Calu3 (cell line): ENCODE measurements at regions not wholly inside any gene's neighbourhood (a gene's known extent, or its start where the extent isn't known, plus 50 kb on each side); places are given as distances from the start of the nearest gene placed in this dataset.

Experiments
- BruUV-seq: library from RNA; stranded (reverse); fragments of 400-500 nt; replicated peaks from 2 replicates; lab custom pipeline; 2021; lab: Mats Ljungman, UMichigan
- CTCF ChIA-PET: fragments of 300-600 bp; sonication (Branson Sonifier 250); formaldehyde crosslinking; loops from one replicate; lab custom pipeline; 2022; ENCODE audit warnings: antibody characterized with exemption; lab: Charles Lee
- DNase-seq: peaks from one replicate; pipeline ENCODE4 v3.0.0; 2022
- H3K27ac Mint-ChIP-seq: one replicate; pipeline ENCODE4 v1.8.0; 2022; ENCODE audit warnings: mixed read lengths; ENCODE audit not compliant: unreplicated experiment
- H3K27me3 Mint-ChIP-seq: one replicate; pipeline ENCODE4 v1.8.0; 2022; ENCODE audit warnings: mixed read lengths; ENCODE audit not compliant: unreplicated experiment
- H3K36me3 Mint-ChIP-seq: one replicate; pipeline ENCODE4 v1.8.0; 2022; ENCODE audit warnings: mild to moderate bottlenecking, moderate library complexity, mixed read lengths; ENCODE audit not compliant: insufficient read depth, unreplicated experiment
- H3K4me1 Mint-ChIP-seq: one replicate; pipeline ENCODE4 v1.8.0; 2022; ENCODE audit warnings: mild to moderate bottlenecking, low read depth, mixed read lengths; ENCODE audit not compliant: unreplicated experiment
- H3K4me3 Mint-ChIP-seq: one replicate; pipeline ENCODE4 v1.8.0; 2022; ENCODE audit warnings: mild to moderate bottlenecking, low read depth, moderate library complexity, mixed read lengths; ENCODE audit not compliant: unreplicated experiment
- H3K9me3 Mint-ChIP-seq: one replicate; pipeline ENCODE4 v1.8.0; 2022; ENCODE audit warnings: low read depth, mixed read lengths; ENCODE audit not compliant: unreplicated experiment
- CTCF ChIP-seq: fragments of 200-600 bp; IDR thresholded peaks from one replicate; pipeline ENCODE4 v1.8.0; 2022; ENCODE audit warnings: antibody characterized with exemption; ENCODE audit not compliant: unreplicated experiment
- intact Hi-C: fragments of 100-400 bp; cut with micrococcal nuclease; formaldehyde crosslinking; loops from one replicate; pipeline ENCODE4 v1.10.0; 2022; ENCODE audit not compliant: unreplicated experiment

DNA sequence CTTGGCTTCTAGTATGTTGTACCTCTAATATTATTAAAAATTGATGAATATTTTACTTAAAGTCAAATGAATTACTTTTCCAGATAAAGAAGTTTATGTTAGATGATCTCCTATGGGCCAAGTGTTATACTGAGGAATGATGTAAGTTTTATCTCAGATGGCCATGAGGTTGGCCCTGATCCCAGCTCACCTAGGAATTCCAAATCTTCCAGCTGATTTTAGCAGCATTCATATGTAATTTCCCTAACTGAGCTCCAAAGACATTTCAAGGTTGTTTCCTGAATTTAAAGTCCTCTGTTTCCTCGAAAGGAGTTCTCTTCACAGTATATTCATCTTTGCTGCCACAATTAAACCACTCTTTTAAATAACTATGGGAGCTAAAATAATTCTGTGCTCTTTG is 1670.4 kb upstream of the SPRY2 start:
- BruUV-seq: no TSS peak
- DNase-seq: no peak
- Mint-ChIP-seq H3K36me3 (no peaks in the 10 kb centered on the region), H3K9me3 (no peaks in the 10 kb centered on the region), H3K4me1 (no peaks in the 10 kb centered on the region), H3K27me3 (no peaks in the 10 kb centered on the region), H3K27ac (no peak overlapping the region), H3K4me3 (no peak overlapping the region)
- no peak for TF ChIP-seq CTCF
- CTCF ChIA-PET: no interaction called here
- intact Hi-C loops: no loop called here

GRCh38 chr13:82010780-82011179 is 1669.9 kb upstream of the SPRY2 start:
- CTCF ChIA-PET: no interaction called here
- Mint-ChIP-seq H3K4me3 (no peak overlapping the region), H3K27ac (no peak overlapping the region), H3K4me1 (no peaks in the 10 kb centered on the region), H3K27me3 (no peaks in the 10 kb centered on the region), H3K9me3 (no peaks in the 10 kb centered on the region), H3K36me3 (no peaks in the 10 kb centered on the region)
- intact Hi-C loops: no loop called here
- DNase-seq: no peak
- BruUV-seq: no TSS peak
- no peak for TF ChIP-seq CTCF

- Mint-ChIP-seq H3K4me1 (no peaks in the 10 kb centered on the region), H3K27ac (no peak overlapping the region), H3K27me3 (no peaks in the 10 kb centered on the region), H3K4me3 (no peak overlapping the region), H3K36me3 (no peaks in the 10 kb centered on the region), H3K9me3 (no peaks in the 10 kb centered on the region)
- BruUV-seq: no TSS peak
- TF ChIP-seq CTCF: no peak
- DNase-seq: no peak
- CTCF ChIA-PET: no interaction called here
- intact Hi-C loops: no loop called here
These were observed 1661.8 kb upstream of the SPRY2 start for GRCh38 chr13:82002710-82003109.

- BruUV-seq: no TSS peak
- H3K27ac Mint-ChIP-seq: no peak overlapping the region
- no peaks in the 10 kb centered on the region for H3K36me3 Mint-ChIP-seq
- DNase-seq: no peak
- no peaks in the 10 kb centered on the region for H3K4me1 Mint-ChIP-seq
- intact Hi-C loops: no loop called here
- CTCF ChIA-PET: no interaction called here
- no peaks in the 10 kb centered on the region for H3K9me3 Mint-ChIP-seq
- TF ChIP-seq CTCF: no peak
- no peaks in the 10 kb centered on the region for H3K27me3 Mint-ChIP-seq
- no peak overlapping the region for H3K4me3 Mint-ChIP-seq
These were observed 1654.4 kb upstream of the SPRY2 start for GRCh38 chr13:81995316-81995715.
